HEK293 (cell line): ENCODE measurements at regions not wholly inside any gene's neighbourhood (a gene's known extent, or its start where the extent isn't known, plus 50 kb on each side); places are given as distances from the start of the nearest gene placed in this dataset.

Experiments used
- CTCF ChIA-PET: fragments of 350-600 bp; formaldehyde crosslinking; extraction: SDS; loops from one replicate; lab custom pipeline; 2021; ENCODE audit warnings: antibody characterized with exemption; lab: Yijun Ruan, JAX
- POLR2A ChIA-PET: fragments of 300-600 bp; formaldehyde crosslinking; extraction: SDS; loops from one replicate; lab custom pipeline; 2020; ENCODE audit warnings: antibody characterized with exemption, inconsistent platforms; lab: Yijun Ruan, JAX
- H3K27ac ChIP-seq: fragments of 200-500 bp; sonication (Bioruptor generic); 2 replicates; pipeline ENCODE4 v1.5.1; 2014; ENCODE audit warnings: low read depth, low read length, control low read depth, inconsistent platforms; ENCODE audit errors: extremely low read depth
- H3K36me3 ChIP-seq, 2 experiments: fragments of 200-500 bp in 1 of 2; sonication (Bioruptor generic) in 1 of 2; 1 replicate in 1 of 2; 2 replicates in 1 of 2; pipeline ENCODE4 v1.5.1; 2014 to 2017; ENCODE audit warnings: inconsistent platforms in 2 of 2, low read length in 2 of 2; ENCODE audit not compliant: control insufficient read depth in 2 of 2, insufficient read depth in 1 of 2
- H3K4me1 ChIP-seq: fragments of 200-500 bp; sonication (Bioruptor generic); 2 replicates; pipeline ENCODE4 v1.5.1; 2014; ENCODE audit warnings: mild to moderate bottlenecking, low read length, inconsistent platforms; ENCODE audit not compliant: control insufficient read depth, insufficient read depth
- H3K4me3 ChIP-seq: 2 replicates; pipeline ENCODE4 v1.5.1; 2011; ENCODE audit warnings: low read depth, mild to moderate bottlenecking, control low read depth, low read length, moderate library complexity
- H3K9me3 ChIP-seq: fragments of 200-500 bp; sonication (Bioruptor generic); 2 replicates; pipeline ENCODE4 v1.5.1; 2014; ENCODE audit warnings: low read depth, low read length, inconsistent platforms; ENCODE audit not compliant: control insufficient read depth, insufficient read depth
- BCL6B ChIP-seq: fragments of 450-650 bp; formaldehyde crosslinking; IDR thresholded peaks from 2 replicates; pipeline ENCODE4 v1.5.1; 2017; ENCODE audit warnings: missing biosample characterization, missing genetic modification characterization
- GFI1B ChIP-seq: fragments of 450-650 bp; formaldehyde crosslinking; IDR thresholded peaks from 2 replicates; pipeline ENCODE4 v1.5.1; 2016; ENCODE audit warnings: missing biosample characterization, missing genetic modification characterization
- GLI4 ChIP-seq: fragments of 450-650 bp; formaldehyde crosslinking; IDR thresholded peaks from 2 replicates; pipeline ENCODE4 v1.5.1; 2016; ENCODE audit warnings: missing biosample characterization, missing genetic modification characterization
- KLF16 ChIP-seq: fragments of 450-650 bp; formaldehyde crosslinking; IDR thresholded peaks from 2 replicates; pipeline ENCODE4 v1.5.1; 2017; ENCODE audit warnings: missing biosample characterization, missing genetic modification characterization
- SALL2 ChIP-seq: fragments of 450-650 bp; formaldehyde crosslinking; IDR thresholded peaks from 2 replicates; pipeline ENCODE4 v1.5.0; 2017; ENCODE audit warnings: missing biosample characterization, mild to moderate bottlenecking, missing genetic modification characterization, borderline replicate concordance
- SCRT2 ChIP-seq: fragments of 450-650 bp; formaldehyde crosslinking; IDR thresholded peaks from 2 replicates; pipeline ENCODE4 v1.5.1; 2016; ENCODE audit warnings: missing biosample characterization, missing genetic modification characterization
- SETDB1 ChIP-seq: IDR thresholded peaks from one replicate; pipeline ENCODE4 v1.6.1; 2017; ENCODE audit warnings: mild to moderate bottlenecking, low read length, moderate library complexity, mixed read lengths; ENCODE audit not compliant: insufficient read length
- SP2 ChIP-seq: fragments of 450-650 bp; formaldehyde crosslinking; IDR thresholded peaks from 2 replicates; pipeline ENCODE4 v1.5.1; 2016; ENCODE audit warnings: missing biosample characterization, missing genetic modification characterization
- TRIM28 ChIP-seq: IDR thresholded peaks from 2 replicates; pipeline ENCODE4 v1.6.1; 2011; ENCODE audit warnings: low read length, control low read depth, borderline replicate concordance
- TSHZ1 ChIP-seq: fragments of 450-650 bp; formaldehyde crosslinking; IDR thresholded peaks from 2 replicates; pipeline ENCODE4 v1.5.1; 2016; ENCODE audit warnings: missing biosample characterization, missing genetic modification characterization, borderline replicate concordance
- ZBTB48 ChIP-seq: fragments of 450-650 bp; formaldehyde crosslinking; IDR thresholded peaks from 2 replicates; pipeline ENCODE4 v1.5.1; 2016; ENCODE audit warnings: missing biosample characterization, missing genetic modification characterization
- ZFHX2 ChIP-seq: fragments of 450-650 bp; formaldehyde crosslinking; conservative IDR thresholded peaks from 2 replicates; pipeline ENCODE4 v1.5.1; 2016; ENCODE audit warnings: missing biosample characterization, missing genetic modification characterization
- ZFP69B ChIP-seq: fragments of 450-650 bp; formaldehyde crosslinking; IDR thresholded peaks from 2 replicates; pipeline ENCODE4 v1.5.1; 2016; ENCODE audit warnings: missing biosample characterization, missing genetic modification characterization
- ZNF10 ChIP-seq: fragments of 450-650 bp; formaldehyde crosslinking; IDR thresholded peaks from 2 replicates; pipeline ENCODE4 v1.5.1; 2017; ENCODE audit warnings: missing biosample characterization, missing genetic modification characterization
- ZNF140 ChIP-seq: fragments of 450-650 bp; formaldehyde crosslinking; IDR thresholded peaks from 2 replicates; pipeline ENCODE4 v1.5.1; 2016; ENCODE audit warnings: missing biosample characterization, missing genetic modification characterization
- ZNF155 ChIP-seq: fragments of 450-650 bp; formaldehyde crosslinking; IDR thresholded peaks from 2 replicates; pipeline ENCODE4 v1.5.1; 2016; ENCODE audit warnings: missing biosample characterization, missing genetic modification characterization
- ZNF23 ChIP-seq: fragments of 450-650 bp; formaldehyde crosslinking; IDR thresholded peaks from 2 replicates; pipeline ENCODE4 v1.5.1; 2016; ENCODE audit warnings: missing biosample characterization, missing genetic modification characterization, borderline replicate concordance
- ZNF239 ChIP-seq: fragments of 450-650 bp; formaldehyde crosslinking; IDR thresholded peaks from 2 replicates; pipeline ENCODE4 v1.5.1; 2016; ENCODE audit warnings: missing biosample characterization, missing genetic modification characterization
- ZNF394 ChIP-seq: fragments of 450-650 bp; formaldehyde crosslinking; IDR thresholded peaks from 2 replicates; pipeline ENCODE4 v1.5.1; 2016; ENCODE audit warnings: missing biosample characterization, missing genetic modification characterization, mild to moderate bottlenecking, moderate library complexity, borderline replicate concordance
- ZNF510 ChIP-seq: fragments of 450-650 bp; formaldehyde crosslinking; IDR thresholded peaks from 2 replicates; pipeline ENCODE4 v1.5.1; 2018; ENCODE audit warnings: mild to moderate bottlenecking, missing genetic modification characterization, missing biosample characterization; ENCODE audit not compliant: insufficient replicate concordance
- ZNF514 ChIP-seq: fragments of 450-650 bp; formaldehyde crosslinking; IDR thresholded peaks from 2 replicates; pipeline ENCODE4 v1.5.1; 2016; ENCODE audit warnings: missing biosample characterization, missing genetic modification characterization
- ZNF521 ChIP-seq: fragments of 450-650 bp; formaldehyde crosslinking; IDR thresholded peaks from 2 replicates; pipeline ENCODE4 v1.5.1; 2017; ENCODE audit warnings: missing biosample characterization, mild to moderate bottlenecking, missing genetic modification characterization
- ZNF530 ChIP-seq: fragments of 450-650 bp; formaldehyde crosslinking; IDR thresholded peaks from 2 replicates; pipeline ENCODE4 v1.5.1; 2016; ENCODE audit warnings: low read depth, missing biosample characterization, missing genetic modification characterization
- ZNF544 ChIP-seq: fragments of 450-650 bp; formaldehyde crosslinking; IDR thresholded peaks from 2 replicates; pipeline ENCODE4 v1.5.0; 2017; ENCODE audit warnings: missing biosample characterization, missing genetic modification characterization
- ZNF549 ChIP-seq: fragments of 450-650 bp; IDR thresholded peaks from 2 replicates; pipeline ENCODE4 v1.5.1; 2018; ENCODE audit warnings: missing biosample characterization, missing genetic modification characterization, mild to moderate bottlenecking, inconsistent platforms, moderate library complexity
- ZNF626 ChIP-seq: fragments of 450-650 bp; sonication (Bioruptor Pico); formaldehyde crosslinking; IDR thresholded peaks from 2 replicates; pipeline ENCODE4 v1.5.1; 2018; ENCODE audit warnings: missing biosample characterization, missing genetic modification characterization, inconsistent platforms
- ZNF660 ChIP-seq: fragments of 450-650 bp; IDR thresholded peaks from 2 replicates; pipeline ENCODE4 v1.5.1; 2018; ENCODE audit warnings: missing biosample characterization, mild to moderate bottlenecking, missing genetic modification characterization
- ZNF670 ChIP-seq: fragments of 450-650 bp; formaldehyde crosslinking; IDR thresholded peaks from 2 replicates; pipeline ENCODE4 v1.5.1; 2016; ENCODE audit warnings: missing biosample characterization, missing genetic modification characterization, low read depth
- TF ChIP-seq, protein P1 (sequence below): fragments of 450-650 bp; formaldehyde crosslinking; IDR thresholded peaks from 2 replicates; pipeline ENCODE4 v1.5.1; 2016; ENCODE audit warnings: missing biosample characterization, missing genetic modification characterization

DNA sequence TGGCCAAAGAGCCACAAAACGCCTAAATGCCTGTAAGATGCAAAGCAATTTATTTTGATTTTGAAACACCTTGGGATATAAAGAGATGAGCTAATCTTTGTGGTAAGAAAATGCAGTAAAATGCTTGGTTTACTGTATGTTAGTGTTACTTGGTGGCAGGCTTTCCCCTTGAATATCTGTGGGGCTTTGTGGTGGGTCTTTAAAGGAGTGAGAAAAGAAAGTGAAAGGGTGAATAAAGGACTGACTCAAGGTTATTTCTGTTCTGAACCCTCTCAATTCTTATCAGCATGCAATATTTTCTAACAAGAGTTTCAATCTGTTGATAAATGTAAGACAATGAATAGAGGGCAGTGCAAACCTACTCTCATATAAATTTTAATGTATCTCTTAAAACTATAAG lies 1555.9 kb upstream of the RAG2 start (continued):
- TF ChIP-seq TSHZ1 (tag by site-specific recombination) (no peak), KLF16 (tag by site-specific recombination) (no peak)

- H3K36me3 ChIP-seq = no peaks in the 10 kb centered on the region
- TF ChIP-seq SALL2 (tag by site-specific recombination) (no peak), ZNF10 (tag by site-specific recombination) (no peak)
- H3K27ac ChIP-seq = no peak overlapping the region
- ChIA-PET POLR2A (no interaction called here), CTCF (interaction anchor here (0.5 kb wide), 1 partner anchor 526 kb away, joined by 3 read pairs; no protein-coding TSS in a partner anchor)
- H3K4me3 ChIP-seq = no peak overlapping the region
- H3K9me3 ChIP-seq = no peaks in the 10 kb centered on the region
- H3K4me1 ChIP-seq = no peaks in the 10 kb centered on the region
Observed at GRCh38 chr11:38143852-38144251, 1545.8 kb upstream of the RAG2 start.

DNA sequence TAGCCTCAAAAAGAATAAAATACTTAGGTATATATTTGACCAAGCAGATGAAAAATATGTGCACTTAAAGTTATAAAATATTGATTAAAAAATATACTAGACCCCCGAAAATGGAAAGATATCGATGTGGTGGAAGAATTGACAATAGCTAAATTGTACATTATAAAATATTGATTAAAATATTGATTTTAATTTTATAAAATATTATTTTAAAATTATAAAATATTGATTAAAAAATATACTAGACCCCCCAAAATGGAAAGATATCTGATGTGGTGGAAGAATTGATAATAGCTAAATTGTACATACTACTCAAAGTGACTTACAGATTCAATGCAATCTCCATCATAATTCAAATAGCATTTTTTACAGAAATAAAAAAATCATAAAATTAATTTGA lies 1540.9 kb upstream of the RAG2 start:
- ChIA-PET CTCF (interaction anchor here (0.5 kb wide), 1 partner anchor 172 kb away, joined by 4 read pairs; no protein-coding TSS in a partner anchor), POLR2A (no interaction called here)
- H3K4me1 ChIP-seq = no peaks in the 10 kb centered on the region
- H3K36me3 ChIP-seq = no peaks in the 10 kb centered on the region
- H3K4me3 ChIP-seq = no peak overlapping the region
- H3K9me3 ChIP-seq = no peaks in the 10 kb centered on the region
- TF ChIP-seq TRIM28 (no peak), ZNF549 (tag by site-specific recombination) (no peak), ZNF660 (tag by site-specific recombination) (no peak), ZNF155 (tag by site-specific recombination) (no peak), ZNF530 (tag by site-specific recombination) (no peak), ZNF544 (tag by site-specific recombination) (no peak), SCRT2 (tag by site-specific recombination) (no peak), SP2 (no peak), SETDB1 (no peak), ZNF626 (tag by site-specific recombination) (no peak)
- no peak overlapping the region for H3K27ac ChIP-seq

GRCh38 chr11:38136887-38137286 lies 1538.9 kb upstream of the RAG2 start:
- no peak overlapping the region for H3K4me3 ChIP-seq
- TF ChIP-seq ZFP69B (tag by site-specific recombination) = no peak
- no peak for TF ChIP-seq ZBTB48
- no peak for TF ChIP-seq BCL6B (tag by site-specific recombination)
- TF ChIP-seq ZNF510 (tag by site-specific recombination) = no peak
- TF ChIP-seq ZFHX2 (tag by site-specific recombination) = no peak
- no peak for TF ChIP-seq GFI1B (tag by site-specific recombination)
- no peak for TF ChIP-seq ZNF239 (tag by site-specific recombination)
- TF ChIP-seq GLI4 (tag by site-specific recombination) = no peak
- TF ChIP-seq ZNF23 = no peak
- TF ChIP-seq ZNF521 = no peak
- TF ChIP-seq, protein P1, sequence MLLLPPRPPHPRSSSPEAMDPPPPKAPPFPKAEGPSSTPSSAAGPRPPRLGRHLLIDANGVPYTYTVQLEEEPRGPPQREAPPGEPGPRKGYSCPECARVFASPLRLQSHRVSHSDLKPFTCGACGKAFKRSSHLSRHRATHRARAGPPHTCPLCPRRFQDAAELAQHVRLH = no peak
- no peak for TF ChIP-seq ZNF670
- TF ChIP-seq ZNF514 = no peak
- TF ChIP-seq ZNF140 (tag by site-specific recombination) = no peak
- no peak for TF ChIP-seq ZNF394 (tag by site-specific recombination)

More at GRCh38 chr11:38136887-38137286, 1538.9 kb upstream of the RAG2 start:
- no peaks in the 10 kb centered on the region for H3K36me3 ChIP-seq
- no peak overlapping the region for H3K27ac ChIP-seq
- ChIA-PET CTCF (no interaction called here), POLR2A (no interaction called here)
- H3K4me1 ChIP-seq = no peaks in the 10 kb centered on the region
- no peaks in the 10 kb centered on the region for H3K9me3 ChIP-seq
